ENCODE measurements at regions not wholly inside any gene's neighbourhood (a gene's known extent, or its start where the extent isn't known, plus 50 kb on each side); places are given as distances from the start of the nearest gene placed in this dataset.
"Not testable (repeated sequence)": the region's sequence is repeated elsewhere in the genome, so short reads cannot be mapped to it uniquely, and the experiment has no call there.

GRCh38 chr2:17235167-17235566 lies 283.1 kb downstream of the RAD51AP2 start:
- Mint-ChIP-seq H3K4me1 (no peaks in the 10 kb centered on the region), H3K27me3 (no peaks in the 10 kb centered on the region), H3K27ac (no peak overlapping the region), H3K36me3 (ENCODE audit: low read depth) (no peaks in the 10 kb centered on the region), H3K9me3 (peaks cover 3% of the 10 kb centered on the region), H3K4me3 (no peak overlapping the region)
- DNase-seq (no peak), ATAC-seq (no peak)

- Mint-ChIP-seq H3K36me3 (ENCODE audit: low read depth) (no peaks in the 10 kb centered on the region), H3K9me3 (peaks cover 3% of the 10 kb centered on the region), H3K4me3 (no peak overlapping the region), H3K4me1 (no peaks in the 10 kb centered on the region), H3K27me3 (no peaks in the 10 kb centered on the region), H3K27ac (no peak overlapping the region)
- ATAC-seq (no peak), DNase-seq (no peak)
Observed at GRCh38 chr2:17232776-17233556, 285.3 kb downstream of the RAD51AP2 start.

- peaks cover 3% of the 10 kb centered on the region for H3K9me3 Mint-ChIP-seq
- H3K27ac Mint-ChIP-seq: no peak overlapping the region
- no peaks in the 10 kb centered on the region for H3K4me1 Mint-ChIP-seq
- H3K4me3 Mint-ChIP-seq: no peak overlapping the region
- H3K36me3 Mint-ChIP-seq (ENCODE audit: low read depth): no peaks in the 10 kb centered on the region
- DNase-seq (no peak), ATAC-seq (no peak)
- H3K27me3 Mint-ChIP-seq: no peaks in the 10 kb centered on the region
Observed at GRCh38 chr2:17231394-17231965, 286.8 kb downstream of the RAD51AP2 start.

- Mint-ChIP-seq H3K36me3 (ENCODE audit: low read depth) (no peaks in the 10 kb centered on the region), H3K9me3 (peaks cover 3% of the 10 kb centered on the region)
Observed at GRCh38 chr2:17229414-17229813, 288.8 kb downstream of the RAD51AP2 start.

GRCh38 chr2:17228461-17228860 lies 289.8 kb downstream of the RAD51AP2 start:
- no peaks in the 10 kb centered on the region for H3K27me3 Mint-ChIP-seq
- H3K36me3 Mint-ChIP-seq (ENCODE audit: low read depth): no peaks in the 10 kb centered on the region
- DNase-seq (no peak), ATAC-seq (no peak)
- no peaks in the 10 kb centered on the region for H3K4me1 Mint-ChIP-seq
- no peak overlapping the region for H3K4me3 Mint-ChIP-seq
- no peak overlapping the region for H3K27ac Mint-ChIP-seq
- peaks cover 3% of the 10 kb centered on the region for H3K9me3 Mint-ChIP-seq

More at GRCh38 chr2:17229414-17229813, 288.8 kb downstream of the RAD51AP2 start:
- H3K4me1 Mint-ChIP-seq: no peaks in the 10 kb centered on the region
- H3K27ac Mint-ChIP-seq: no peak overlapping the region
- H3K4me3 Mint-ChIP-seq: no peak overlapping the region
- no peak for ATAC-seq
- no peak for DNase-seq
- H3K27me3 Mint-ChIP-seq: no peaks in the 10 kb centered on the region

GRCh38 chr2:17227856-17228255 lies 290.4 kb downstream of the RAD51AP2 start:
- no peak overlapping the region for H3K27ac Mint-ChIP-seq
- H3K4me3 Mint-ChIP-seq: no peak overlapping the region
- no peak for ATAC-seq
- no peaks in the 10 kb centered on the region for H3K4me1 Mint-ChIP-seq
- H3K9me3 Mint-ChIP-seq: no peaks in the 10 kb centered on the region
- no peaks in the 10 kb centered on the region for H3K36me3 Mint-ChIP-seq (ENCODE audit: low read depth)
- no peaks in the 10 kb centered on the region for H3K27me3 Mint-ChIP-seq
- no peak for DNase-seq

- Mint-ChIP-seq H3K4me3 (no peak overlapping the region), H3K9me3 (no peaks in the 10 kb centered on the region), H3K4me1 (no peaks in the 10 kb centered on the region), H3K36me3 (ENCODE audit: low read depth) (no peaks in the 10 kb centered on the region), H3K27ac (no peak overlapping the region), H3K27me3 (no peaks in the 10 kb centered on the region)
- ATAC-seq (no peak), DNase-seq (no peak)
Observed at GRCh38 chr2:17226941-17227490, 291.2 kb downstream of the RAD51AP2 start.

- Mint-ChIP-seq H3K27me3 (no peaks in the 10 kb centered on the region), H3K36me3 (ENCODE audit: low read depth) (no peaks in the 10 kb centered on the region), H3K4me1 (no peaks in the 10 kb centered on the region), H3K27ac (no peak overlapping the region), H3K9me3 (no peaks in the 10 kb centered on the region), H3K4me3 (no peak overlapping the region)
- ATAC-seq (no peak), DNase-seq (no peak)
Observed at GRCh38 chr2:17223211-17223610, 295.0 kb downstream of the RAD51AP2 start.

GRCh38 chr2:17208511-17208910 lies 309.7 kb downstream of the RAD51AP2 start:
- H3K4me3 Mint-ChIP-seq: no peak overlapping the region
- no peak for DNase-seq
- no peaks in the 10 kb centered on the region for H3K36me3 Mint-ChIP-seq (ENCODE audit: low read depth)
- H3K27ac Mint-ChIP-seq: no peak overlapping the region
- ATAC-seq: no peak
- H3K4me1 Mint-ChIP-seq: no peaks in the 10 kb centered on the region
- no peaks in the 10 kb centered on the region for H3K9me3 Mint-ChIP-seq
- H3K27me3 Mint-ChIP-seq: no peaks in the 10 kb centered on the region

- Mint-ChIP-seq H3K27ac (no peak overlapping the region), H3K9me3 (no peaks in the 10 kb centered on the region), H3K4me3 (no peak overlapping the region)
Observed at GRCh38 chr2:17206771-17207170, 311.5 kb downstream of the RAD51AP2 start.

GRCh38 chr2:17204214-17204613 lies 314.0 kb downstream of the RAD51AP2 start:
- H3K4me1 Mint-ChIP-seq; H3K27me3 Mint-ChIP-seq; H3K4me3 Mint-ChIP-seq; H3K9me3 Mint-ChIP-seq; DNase-seq; ATAC-seq; H3K27ac Mint-ChIP-seq; H3K36me3 Mint-ChIP-seq (ENCODE audit: low read depth): not testable (repeated sequence)

More at GRCh38 chr2:17206771-17207170, 311.5 kb downstream of the RAD51AP2 start:
- DNase-seq (no peak), ATAC-seq (no peak)
- H3K4me1 Mint-ChIP-seq: no peaks in the 10 kb centered on the region
- H3K36me3 Mint-ChIP-seq (ENCODE audit: low read depth): no peaks in the 10 kb centered on the region
- no peaks in the 10 kb centered on the region for H3K27me3 Mint-ChIP-seq

GRCh38 chr2:17202628-17203027 lies 315.6 kb downstream of the RAD51AP2 start:
- H3K27me3 Mint-ChIP-seq; H3K27ac Mint-ChIP-seq; H3K9me3 Mint-ChIP-seq; DNase-seq; H3K4me3 Mint-ChIP-seq; H3K36me3 Mint-ChIP-seq (ENCODE audit: low read depth); ATAC-seq; H3K4me1 Mint-ChIP-seq: not testable (repeated sequence)

GRCh38 chr2:17199741-17200140 lies 318.5 kb downstream of the RAD51AP2 start:
- Mint-ChIP-seq H3K27ac (no peak overlapping the region), H3K4me3 (no peak overlapping the region), H3K27me3 (no peaks in the 10 kb centered on the region), H3K4me1 (no peaks in the 10 kb centered on the region), H3K9me3 (peaks cover 4% of the 10 kb centered on the region), H3K36me3 (ENCODE audit: low read depth) (no peaks in the 10 kb centered on the region)
- ATAC-seq (no peak), DNase-seq (no peak)

GRCh38 chr2:17196380-17196779 lies 321.9 kb downstream of the RAD51AP2 start:
- Mint-ChIP-seq H3K27me3 (no peaks in the 10 kb centered on the region), H3K4me1 (no peaks in the 10 kb centered on the region), H3K4me3 (no peak overlapping the region), H3K9me3 (peaks cover 8% of the 10 kb centered on the region), H3K36me3 (ENCODE audit: low read depth) (no peaks in the 10 kb centered on the region), H3K27ac (no peak overlapping the region)
- no peak for ATAC-seq
- DNase-seq: no peak

GRCh38 chr2:17195016-17195415 lies 323.2 kb downstream of the RAD51AP2 start:
- Mint-ChIP-seq H3K4me1 (no peaks in the 10 kb centered on the region), H3K27me3 (no peaks in the 10 kb centered on the region), H3K9me3 (peaks cover 8% of the 10 kb centered on the region), H3K4me3 (no peak overlapping the region), H3K27ac (no peak overlapping the region), H3K36me3 (ENCODE audit: low read depth) (no peaks in the 10 kb centered on the region)
- DNase-seq (no peak), ATAC-seq (no peak)

Measured in activated naive CD8-positive, alpha-beta T cell treated with anti-CD3 and anti-CD28 coated beads, Interleukin-2, amount 50 U/mL, for 24 hours (primary cell).